ENCODE measurements at regions not wholly inside any gene's neighbourhood (a gene's known extent, or its start where the extent isn't known, plus 50 kb on each side); places are given as distances from the start of the nearest gene placed in this dataset.

GRCh38 chr20:57985278-57985677 lies 243.2 kb downstream of the ANKRD60 start:
- no peak for DNase-seq (ENCODE audit: low spot score in 2 of 2)
- intact Hi-C loops (cut with DNase I; ENCODE audit: low total_unique reads): no loop called here

GRCh38 chr20:57983082-57983481 lies 245.4 kb downstream of the ANKRD60 start:
- no peak overlapping the region for H3K27ac ChIP-seq
- no peak for DNase-seq (ENCODE audit: low spot score in 2 of 2)
- peaks cover 0 to 5% of the 10 kb centered on the region in 2 donors for H3K4me1 ChIP-seq
- H3K9me3 ChIP-seq: no peaks in the 10 kb centered on the region
- H3K4me3 ChIP-seq: no peak overlapping the region
- intact Hi-C loops (cut with DNase I; ENCODE audit: low total_unique reads): no loop called here
- H3K27me3 ChIP-seq: no peaks in the 10 kb centered on the region
- TF ChIP-seq POLR2AphosphoS5 (IDR thresholded peaks at IDR 0.05) (no peak), CTCF (IDR thresholded peaks at IDR 0.05) (no peak), POLR2A (IDR thresholded peaks at IDR 0.05) (no peak)
- H3K36me3 ChIP-seq: no peaks in the 10 kb centered on the region

More at GRCh38 chr20:57985278-57985677, 243.2 kb downstream of the ANKRD60 start:
- Histone ChIP-seq H3K27me3 (no peaks in the 10 kb centered on the region), H3K4me1 (peaks cover 0 to under 1% of the 10 kb centered on the region in 2 donors), H3K4me3 (no peak overlapping the region), H3K9me3 (no peaks in the 10 kb centered on the region), H3K36me3 (no peaks in the 10 kb centered on the region), H3K27ac (no peak overlapping the region)
- no peak for TF ChIP-seq CTCF (IDR thresholded peaks at IDR 0.05)
- TF ChIP-seq POLR2A (IDR thresholded peaks at IDR 0.05): no peak
- no peak for TF ChIP-seq POLR2AphosphoS5 (IDR thresholded peaks at IDR 0.05)

DNA sequence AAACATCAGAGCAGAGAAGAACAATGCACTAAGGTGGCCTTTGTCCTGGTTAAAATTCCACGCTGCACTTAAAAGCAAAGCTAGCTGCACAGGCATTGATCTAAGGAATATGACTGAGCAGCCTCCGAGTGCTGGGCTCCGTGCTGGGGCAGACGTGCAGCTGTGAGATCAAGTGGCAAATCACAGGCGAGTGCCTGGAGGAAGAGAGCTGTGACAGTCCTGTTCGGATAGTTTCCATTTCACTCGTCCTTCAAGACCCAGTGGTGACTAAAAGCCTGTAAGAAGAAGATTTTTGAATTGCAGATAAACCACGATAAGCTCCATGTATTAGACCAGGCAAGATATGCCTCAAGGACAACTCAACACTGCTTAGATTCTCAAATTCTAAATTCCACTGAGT lies 247.9 kb downstream of the ANKRD60 start:
- no peaks in the 10 kb centered on the region for H3K36me3 ChIP-seq
- no peak for TF ChIP-seq POLR2A (IDR thresholded peaks at IDR 0.05)
- no peak for TF ChIP-seq CTCF (IDR thresholded peaks at IDR 0.05)
- no peak for TF ChIP-seq POLR2AphosphoS5 (IDR thresholded peaks at IDR 0.05)
- no peak overlapping the region for H3K27ac ChIP-seq
- H3K9me3 ChIP-seq: no peaks in the 10 kb centered on the region
- H3K4me3 ChIP-seq: no peak overlapping the region
- no peak for DNase-seq (ENCODE audit: low spot score in 2 of 2)
- no peaks in the 10 kb centered on the region for H3K27me3 ChIP-seq
- intact Hi-C loops (cut with DNase I; ENCODE audit: low total_unique reads): no loop called here
- H3K4me1 ChIP-seq: peaks cover 0 to 5% of the 10 kb centered on the region in 2 donors

- TF ChIP-seq CTCF (IDR thresholded peaks at IDR 0.05): no peak
- no peak for TF ChIP-seq POLR2A (IDR thresholded peaks at IDR 0.05)
- peaks cover 0 to 5% of the 10 kb centered on the region in 2 donors for H3K4me1 ChIP-seq
- H3K36me3 ChIP-seq: no peaks in the 10 kb centered on the region
- peak overlapping the region; percentile 17 to 65 for H3K27ac ChIP-seq
- H3K4me3 ChIP-seq: no peak overlapping the region
- intact Hi-C loops (cut with DNase I; ENCODE audit: low total_unique reads): no loop called here
- no peaks in the 10 kb centered on the region for H3K27me3 ChIP-seq
- H3K9me3 ChIP-seq: no peaks in the 10 kb centered on the region
- peak in 1 of 2 donors; percentile 78 for DNase-seq (ENCODE audit: low spot score in 2 of 2)
Observed at GRCh38 chr20:57977569-57977968, 250.9 kb downstream of the ANKRD60 start.

- TF ChIP-seq POLR2A (IDR thresholded peaks at IDR 0.05): no peak
- no peak for TF ChIP-seq POLR2AphosphoS5 (IDR thresholded peaks at IDR 0.05)
- no peak for TF ChIP-seq CTCF (IDR thresholded peaks at IDR 0.05)
- DNase-seq (ENCODE audit: low spot score in 2 of 2): no peak
- H3K27ac ChIP-seq: peak overlapping the region; percentile 17 to 65
- intact Hi-C loops (cut with DNase I; ENCODE audit: low total_unique reads): no loop called here
- H3K4me3 ChIP-seq: peak overlapping the region in 1 of 3 donors; percentile 33
- no peaks in the 10 kb centered on the region for H3K27me3 ChIP-seq
- H3K4me1 ChIP-seq: peaks cover 0 to 5% of the 10 kb centered on the region in 2 donors
- H3K9me3 ChIP-seq: no peaks in the 10 kb centered on the region
- H3K36me3 ChIP-seq: no peaks in the 10 kb centered on the region
Observed at GRCh38 chr20:57977141-57977540, 251.3 kb downstream of the ANKRD60 start.

Data from breast epithelium (tissue), 4 donors.